NT2/D1 (cell line): ENCODE measurements at regions not wholly inside any gene's neighbourhood (a gene's known extent, or its start where the extent isn't known, plus 50 kb on each side); places are given as distances from the start of the nearest gene placed in this dataset.
"Not testable (repeated sequence)": the region's sequence is repeated elsewhere in the genome, so short reads cannot be mapped to it uniquely, and the experiment has no call there.

Experiments used
- DNase-seq: peaks from one replicate; pipeline ENCODE4 v3.0.0-alpha.2; 2011; ENCODE audit warnings: low read depth, low spot score
- H3K27me3 ChIP-seq: 2 replicates; pipeline ENCODE4 v1.6.0; 2011; ENCODE audit warnings: mild to moderate bottlenecking; ENCODE audit not compliant: insufficient read length, insufficient read depth
- H3K36me3 ChIP-seq: 2 replicates; pipeline ENCODE4 v1.6.1; 2011; ENCODE audit warnings: mild to moderate bottlenecking, low read length, mixed read lengths; ENCODE audit not compliant: insufficient read depth, insufficient read length
- H3K4me1 ChIP-seq: 2 replicates; pipeline ENCODE4 v1.5.1; 2011; ENCODE audit not compliant: insufficient read depth, insufficient read length
- H3K4me3 ChIP-seq: 2 replicates; pipeline ENCODE4 v1.5.1; 2011; ENCODE audit warnings: low read depth; ENCODE audit not compliant: insufficient read length
- H3K9ac ChIP-seq: 2 replicates; pipeline ENCODE4 v1.6.0; 2011; ENCODE audit warnings: low read depth; ENCODE audit not compliant: insufficient read length
- H3K9me3 ChIP-seq: 2 replicates; pipeline ENCODE4 v1.5.1; 2011; ENCODE audit warnings: mild to moderate bottlenecking, low read length; ENCODE audit not compliant: insufficient read depth
- SUZ12 ChIP-seq: IDR thresholded peaks from 2 replicates; pipeline ENCODE4 v1.6.1; 2011; ENCODE audit not compliant: insufficient read length, insufficient read depth; ENCODE audit errors: extremely low read depth
- YY1 ChIP-seq: IDR thresholded peaks from 2 replicates; pipeline ENCODE4 v1.6.1; 2011; ENCODE audit not compliant: insufficient read length, insufficient read depth
- ZNF274 ChIP-seq: IDR thresholded peaks from 2 replicates; pipeline ENCODE4 v1.6.1; 2011; ENCODE audit warnings: mild to moderate bottlenecking, low read depth, low read length

GRCh38 chr2:428591-428990, 140.7 kb upstream of the ALKAL2 start:
- no peaks in the 10 kb centered on the region for H3K4me1 ChIP-seq

GRCh38 chr2:426696-427095, 138.8 kb upstream of the ALKAL2 start:
- not testable (repeated sequence) for H3K4me1 ChIP-seq, H3K9me3 ChIP-seq, H3K9ac ChIP-seq, H3K27me3 ChIP-seq, DNase-seq, H3K36me3 ChIP-seq, H3K4me3 ChIP-seq

More at GRCh38 chr2:428591-428990, 140.7 kb upstream of the ALKAL2 start:
- H3K9me3 ChIP-seq = no peaks in the 10 kb centered on the region
- no peak overlapping the region for H3K4me3 ChIP-seq
- H3K9ac ChIP-seq = no peak overlapping the region
- DNase-seq = no peak
- no peaks in the 10 kb centered on the region for H3K36me3 ChIP-seq
- H3K27me3 ChIP-seq = no peaks in the 10 kb centered on the region
- TF ChIP-seq SUZ12 (no peak), ZNF274 (no peak), YY1 (no peak)

- Histone ChIP-seq H3K36me3 (no peaks in the 10 kb centered on the region), H3K27me3 (no peaks in the 10 kb centered on the region), H3K4me1 (no peaks in the 10 kb centered on the region), H3K9me3 (no peaks in the 10 kb centered on the region), H3K4me3 (no peak overlapping the region), H3K9ac (no peak overlapping the region)
- no peak for TF ChIP-seq YY1
- TF ChIP-seq ZNF274 = no peak
- no peak for TF ChIP-seq SUZ12
- DNase-seq = no peak
Measured at GRCh38 chr2:425947-426346, 138.1 kb upstream of the ALKAL2 start.

- Histone ChIP-seq H3K27me3 (no peaks in the 10 kb centered on the region), H3K9me3 (no peaks in the 10 kb centered on the region), H3K4me1 (no peaks in the 10 kb centered on the region), H3K9ac (no peak overlapping the region), H3K4me3 (no peak overlapping the region), H3K36me3 (no peaks in the 10 kb centered on the region)
- TF ChIP-seq SUZ12 = no peak
- no peak for TF ChIP-seq ZNF274
- no peak for TF ChIP-seq YY1
- no peak for DNase-seq
Measured at GRCh38 chr2:425243-425642, 137.4 kb upstream of the ALKAL2 start.

- no peaks in the 10 kb centered on the region for H3K4me1 ChIP-seq
- H3K9ac ChIP-seq = no peak overlapping the region
- no peak for DNase-seq
- TF ChIP-seq YY1 (no peak), ZNF274 (no peak)
- no peaks in the 10 kb centered on the region for H3K9me3 ChIP-seq
- H3K27me3 ChIP-seq = no peaks in the 10 kb centered on the region
- no peak overlapping the region for H3K4me3 ChIP-seq
- H3K36me3 ChIP-seq = no peaks in the 10 kb centered on the region
Measured at GRCh38 chr2:424306-425171, 136.6 kb upstream of the ALKAL2 start.

GRCh38 chr2:423479-423878, 135.6 kb upstream of the ALKAL2 start:
- no peak overlapping the region for H3K9ac ChIP-seq
- DNase-seq = no peak
- no peaks in the 10 kb centered on the region for H3K9me3 ChIP-seq
- no peaks in the 10 kb centered on the region for H3K36me3 ChIP-seq
- H3K27me3 ChIP-seq = no peaks in the 10 kb centered on the region
- TF ChIP-seq SUZ12 (no peak), ZNF274 (no peak), YY1 (no peak)
- no peak overlapping the region for H3K4me3 ChIP-seq
- no peaks in the 10 kb centered on the region for H3K4me1 ChIP-seq

GRCh38 chr2:422676-423435, 135.0 kb upstream of the ALKAL2 start:
- H3K4me1 ChIP-seq = no peaks in the 10 kb centered on the region
- H3K27me3 ChIP-seq = no peaks in the 10 kb centered on the region
- no peaks in the 10 kb centered on the region for H3K9me3 ChIP-seq
- H3K9ac ChIP-seq = no peak overlapping the region
- TF ChIP-seq SUZ12 (no peak), YY1 (no peak), ZNF274 (no peak)
- no peak for DNase-seq
- no peak overlapping the region for H3K4me3 ChIP-seq
- no peaks in the 10 kb centered on the region for H3K36me3 ChIP-seq

- Histone ChIP-seq H3K4me3 (no peak overlapping the region), H3K9ac (no peak overlapping the region), H3K9me3 (no peaks in the 10 kb centered on the region), H3K27me3 (no peaks in the 10 kb centered on the region), H3K4me1 (no peaks in the 10 kb centered on the region), H3K36me3 (no peaks in the 10 kb centered on the region)
- no peak for TF ChIP-seq SUZ12
- no peak for TF ChIP-seq YY1
- TF ChIP-seq ZNF274 = no peak
- DNase-seq = no peak
Measured at GRCh38 chr2:421406-421805, 133.5 kb upstream of the ALKAL2 start.
